ENCODE measurements at regions not wholly inside any gene's neighbourhood (a gene's known extent, or its start where the extent isn't known, plus 50 kb on each side); places are given as distances from the start of the nearest gene placed in this dataset.

DNA sequence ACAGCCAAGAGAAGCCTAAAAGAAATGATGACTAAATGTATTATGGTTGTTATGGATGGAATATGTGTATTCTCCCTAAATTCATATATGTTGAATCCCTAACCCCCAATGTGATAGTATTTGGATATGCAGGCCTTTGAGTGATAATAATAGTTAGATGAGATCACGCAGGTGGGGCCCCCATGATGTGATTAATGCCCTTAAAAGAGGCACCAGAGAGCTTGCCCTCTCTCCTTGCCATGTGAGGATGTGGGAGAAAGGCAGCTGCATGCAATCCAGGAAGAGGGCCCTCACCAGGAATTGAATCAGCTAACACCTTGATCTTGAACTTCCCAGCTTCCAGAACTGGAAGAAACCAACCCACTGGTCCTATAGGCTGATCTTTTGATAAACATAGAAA lies 190.6 kb upstream of the TCF21 start:
- no peak for DNase-seq

DNA sequence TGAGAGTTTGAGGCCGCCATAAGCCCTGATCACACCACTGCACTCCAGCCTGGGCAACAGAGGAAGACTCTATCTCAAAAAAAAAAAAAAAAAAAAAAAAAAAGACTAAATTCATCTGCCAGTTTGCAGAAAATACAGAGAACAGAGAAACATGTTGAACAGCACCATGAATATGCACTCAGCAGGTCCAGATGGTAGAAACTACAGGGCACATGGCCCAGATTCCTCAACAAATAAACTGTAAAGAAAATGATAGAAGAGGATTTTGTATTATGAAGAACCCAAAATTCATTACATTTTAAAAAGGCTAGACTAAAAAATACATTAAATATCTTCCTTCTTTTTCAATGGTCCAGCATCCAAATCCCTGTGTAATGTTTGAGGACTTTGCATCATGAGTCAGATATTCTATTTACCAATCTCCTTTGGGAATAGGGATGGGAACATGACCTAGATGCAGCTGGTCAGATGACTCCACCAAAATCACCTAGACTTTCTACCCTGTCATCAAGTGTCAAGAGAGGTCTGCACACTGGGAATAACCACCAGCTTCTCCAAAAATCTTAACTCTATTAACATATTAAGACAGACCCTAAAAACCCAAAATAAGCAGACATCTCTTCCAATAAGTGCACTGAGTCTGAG lies 189.1 kb upstream of the TCF21 start:
- no peak for DNase-seq

DNA sequence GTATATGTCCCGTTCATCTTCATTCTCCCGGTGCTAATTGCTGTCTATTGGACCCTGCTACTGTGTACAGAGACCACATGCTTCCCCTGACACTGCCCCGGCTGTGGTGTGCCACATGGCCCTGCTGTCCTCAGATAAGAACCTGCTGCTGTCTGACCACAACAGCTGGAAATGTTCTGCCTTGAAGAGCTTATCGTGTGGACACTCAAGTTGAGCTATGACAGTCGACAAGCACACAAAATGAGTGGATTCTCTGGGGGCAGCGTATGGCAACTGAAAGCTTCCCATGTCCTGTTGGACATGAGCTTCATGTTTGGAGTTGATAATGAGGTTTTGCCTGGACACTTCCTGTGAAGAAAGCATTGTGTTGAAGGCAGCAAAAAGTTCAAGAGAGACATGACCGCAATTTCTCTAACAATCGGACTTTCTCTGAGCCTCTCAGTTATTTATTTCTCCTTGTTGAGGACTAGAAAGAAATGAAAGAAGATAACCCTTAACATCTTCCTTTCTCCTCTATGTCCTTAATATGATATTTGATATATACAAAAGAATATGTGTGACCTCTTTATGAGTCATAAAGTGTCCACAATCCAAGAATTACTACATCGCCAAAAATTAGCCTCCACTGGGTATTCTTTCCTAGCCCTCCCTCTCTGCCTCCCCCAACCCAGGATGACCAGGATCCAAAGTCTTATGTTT lies 187.1 kb upstream of the TCF21 start:
- DNase-seq: no peak

DNA sequence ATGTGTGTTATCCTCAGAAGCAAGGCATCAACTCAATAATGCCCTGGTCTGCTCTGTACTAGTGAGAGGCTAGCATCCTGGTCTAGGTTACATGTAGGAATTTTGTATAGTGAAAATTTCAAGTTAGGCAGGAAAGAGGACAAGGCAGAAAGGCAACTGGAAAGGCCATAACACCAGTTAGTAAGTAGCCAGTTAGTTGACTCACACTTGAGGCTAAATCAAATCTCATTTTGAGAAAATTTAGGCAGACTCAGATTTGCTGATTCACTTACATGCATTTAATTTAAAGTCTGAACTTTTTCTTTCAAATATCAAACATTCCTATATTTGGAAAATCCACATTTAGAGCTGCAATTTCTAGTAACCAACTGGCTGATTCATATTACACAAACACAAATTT lies 184.5 kb upstream of the TCF21 start:
- no peak for DNase-seq

DNA sequence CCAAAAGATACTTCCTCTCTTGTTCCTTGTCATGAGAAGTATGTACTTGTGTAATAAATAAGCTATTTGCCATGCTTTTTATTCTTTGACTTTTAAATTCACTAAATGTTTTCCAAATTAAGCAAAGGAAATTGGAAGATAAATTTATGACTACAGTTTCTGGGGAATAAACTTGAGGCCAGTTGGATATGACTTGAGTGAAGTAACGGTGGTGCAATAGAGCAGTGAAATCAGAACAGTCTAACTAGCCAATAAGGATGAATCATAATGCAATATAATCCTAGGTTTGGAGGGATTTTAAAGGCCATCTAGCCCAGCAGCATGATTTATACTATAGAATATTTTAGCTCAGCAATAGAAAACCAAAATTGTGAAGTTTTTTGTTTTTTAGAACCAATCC lies 183.8 kb upstream of the TCF21 start:
- DNase-seq: no peak

DNA sequence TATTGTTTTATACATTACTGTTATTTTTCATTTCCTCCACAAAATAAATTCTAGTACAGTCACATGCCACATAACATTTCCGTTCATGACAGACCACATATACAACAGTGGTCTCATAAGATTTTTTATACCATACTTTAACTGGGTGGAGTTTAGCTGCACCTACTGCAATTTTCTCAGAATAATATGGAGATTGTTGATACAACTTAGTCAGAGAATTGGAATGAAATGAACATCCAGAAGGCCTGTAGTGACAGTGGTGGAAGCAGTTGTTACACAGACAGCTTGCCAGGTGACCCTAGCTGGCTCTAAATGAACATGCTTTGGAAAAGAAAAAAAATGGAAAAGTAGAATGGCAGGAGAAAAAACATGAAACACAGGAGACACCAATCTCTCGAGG lies 183.2 kb upstream of the TCF21 start:
- no peak for DNase-seq

DNA sequence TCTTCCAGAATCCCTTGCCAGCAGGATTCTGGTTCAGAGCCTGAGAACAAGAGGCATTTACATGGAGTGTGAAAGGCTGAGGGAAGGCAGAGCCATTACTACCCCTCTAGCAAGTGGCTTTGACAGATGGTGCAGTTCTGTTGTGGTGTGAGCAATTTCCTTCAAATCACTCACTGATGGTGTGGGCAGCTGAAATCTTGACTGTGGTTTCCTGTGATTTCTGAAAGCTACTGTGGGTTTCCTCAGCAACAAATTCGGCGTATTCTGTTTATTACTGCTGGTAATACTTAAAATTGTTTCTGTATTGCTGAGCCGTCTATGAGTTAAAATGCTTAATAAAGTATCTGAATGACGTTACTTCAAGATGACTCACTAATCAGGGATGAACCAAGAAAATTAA lies 181.5 kb upstream of the TCF21 start:
- DNase-seq: no peak

DNA sequence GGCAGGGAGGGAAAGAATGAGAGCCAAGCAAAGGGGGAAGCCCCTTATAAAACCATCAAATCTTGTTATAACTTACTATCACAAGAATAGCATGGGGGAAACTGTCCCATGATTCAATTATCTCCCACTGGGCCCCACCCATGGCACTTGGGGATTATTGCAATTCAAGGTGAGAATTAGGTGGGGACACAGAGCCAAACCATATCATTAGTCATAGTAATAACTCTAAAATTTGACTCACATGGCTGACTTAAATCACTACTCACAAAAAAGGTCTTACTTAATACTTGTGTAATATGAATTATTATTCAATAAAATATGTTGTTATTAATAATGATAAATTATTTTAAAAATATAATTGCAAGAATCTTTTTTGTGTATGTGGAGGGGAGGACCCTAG lies 178.1 kb upstream of the TCF21 start:
- DNase-seq: peak; percentile 6

DNA sequence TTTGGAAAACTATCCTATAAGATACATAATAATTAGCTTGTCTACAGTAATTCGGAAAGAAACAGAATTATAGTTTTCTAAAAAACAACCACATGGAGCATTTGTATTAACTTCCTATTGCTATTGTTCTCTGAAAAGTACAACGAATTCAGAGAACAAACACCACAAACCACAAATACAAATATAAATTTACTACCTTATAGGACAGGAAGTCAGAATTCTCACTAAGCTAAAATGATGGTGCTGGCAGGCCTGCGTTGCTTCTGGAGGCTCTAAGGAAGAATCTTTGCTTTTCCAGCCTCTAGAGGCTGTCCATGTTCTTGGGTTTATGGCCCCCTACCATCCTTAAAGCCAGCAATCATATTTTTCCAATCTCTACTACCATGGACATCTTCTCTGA lies 173.6 kb upstream of the TCF21 start:
- no peak for DNase-seq

DNA sequence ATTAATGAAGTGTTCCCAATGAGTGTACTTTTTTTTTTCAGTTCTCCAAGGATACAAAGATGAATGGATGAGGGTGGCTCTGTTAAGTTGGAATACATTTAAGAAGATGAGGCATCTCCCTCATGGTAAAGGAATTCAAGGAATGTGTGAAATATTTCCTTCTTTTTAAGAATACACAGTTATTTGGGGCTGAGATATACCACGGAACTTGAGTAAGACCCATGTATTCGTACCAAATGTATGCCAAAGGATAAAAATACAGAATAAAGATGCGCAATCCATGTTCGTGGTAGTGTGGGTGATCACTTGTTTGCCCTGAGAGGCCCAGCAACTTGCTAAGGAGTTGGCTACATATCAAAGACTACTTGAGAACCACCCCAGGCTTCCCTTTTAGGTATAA lies 164.2 kb upstream of the TCF21 start:
- no peak for DNase-seq

DNA sequence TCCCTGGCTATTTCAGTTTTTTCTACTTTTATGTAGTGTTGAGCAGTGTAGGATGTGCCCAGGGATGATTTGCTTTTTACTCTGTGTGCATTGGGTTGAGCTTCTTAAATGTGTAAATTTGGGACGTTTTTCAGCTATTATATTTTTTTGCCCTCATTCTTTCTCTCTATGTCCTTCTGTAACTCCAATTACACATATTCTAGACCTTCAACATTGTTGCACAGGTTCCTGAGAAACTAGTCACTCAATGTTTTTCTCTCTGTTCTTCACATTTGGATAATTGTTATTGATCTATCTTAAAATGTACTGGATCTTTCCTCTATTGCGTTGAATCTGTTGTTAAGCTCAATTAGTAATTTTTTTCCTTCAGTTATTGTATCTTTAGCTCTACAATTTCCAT lies 162.7 kb upstream of the TCF21 start:
- DNase-seq: no peak

DNA sequence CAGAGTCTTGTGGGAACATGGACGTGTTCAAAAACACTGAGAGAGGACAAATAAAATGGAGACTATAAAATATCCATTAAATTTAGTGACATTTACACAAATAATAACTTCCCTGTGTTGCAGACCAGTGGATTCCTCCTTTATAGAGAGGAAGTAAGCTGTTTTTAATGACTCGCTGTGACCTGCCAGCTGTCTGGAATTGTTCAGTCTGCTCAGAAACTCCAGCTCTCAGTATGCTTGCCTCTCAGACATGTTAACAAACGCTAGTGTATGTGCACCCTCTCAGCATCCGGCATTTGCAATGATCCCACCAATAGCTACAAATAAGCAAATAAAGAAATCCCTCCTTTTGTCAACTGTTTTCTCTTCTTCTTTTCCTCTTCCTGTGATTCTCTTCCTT lies 158.0 kb upstream of the TCF21 start:
- no peak for DNase-seq

DNA sequence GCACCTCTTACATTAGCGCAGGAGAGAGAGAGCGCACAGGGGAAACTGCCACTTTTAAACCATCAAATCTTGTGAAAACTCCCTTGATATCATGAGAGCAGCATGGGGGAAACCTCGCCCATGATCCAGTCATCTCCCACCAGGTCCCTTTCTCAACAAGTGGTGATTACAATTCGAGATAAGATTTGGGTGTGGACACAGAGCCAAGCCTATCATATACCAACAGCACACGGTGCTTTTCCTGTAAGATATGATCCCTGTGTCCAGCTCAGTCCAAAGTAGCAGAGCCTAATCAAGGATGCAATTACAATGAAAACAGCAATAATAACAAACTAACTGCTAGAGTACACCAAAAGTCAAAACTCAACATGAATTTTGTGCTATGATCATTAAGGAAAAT lies 148.7 kb upstream of the TCF21 start:
- no peak for DNase-seq

DNA sequence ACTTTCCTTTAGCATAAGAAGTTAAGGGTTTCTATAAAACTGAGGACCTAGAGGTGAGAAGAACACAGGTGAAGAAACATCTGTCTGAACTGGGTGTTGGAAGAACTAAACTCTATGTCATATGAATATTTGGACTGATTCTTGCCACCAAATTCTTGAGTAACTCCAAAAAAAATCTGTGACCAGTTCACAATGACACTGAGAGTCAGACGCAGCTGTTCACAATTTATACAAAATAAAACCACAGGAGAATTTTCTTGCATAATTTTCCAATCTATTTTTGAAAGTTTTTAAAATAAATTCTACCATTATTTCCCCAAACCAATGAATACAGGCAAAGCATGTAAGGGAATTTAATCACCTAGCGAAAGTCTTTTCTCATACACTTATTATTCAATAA lies 148.1 kb upstream of the TCF21 start:
- DNase-seq: no peak

DNA sequence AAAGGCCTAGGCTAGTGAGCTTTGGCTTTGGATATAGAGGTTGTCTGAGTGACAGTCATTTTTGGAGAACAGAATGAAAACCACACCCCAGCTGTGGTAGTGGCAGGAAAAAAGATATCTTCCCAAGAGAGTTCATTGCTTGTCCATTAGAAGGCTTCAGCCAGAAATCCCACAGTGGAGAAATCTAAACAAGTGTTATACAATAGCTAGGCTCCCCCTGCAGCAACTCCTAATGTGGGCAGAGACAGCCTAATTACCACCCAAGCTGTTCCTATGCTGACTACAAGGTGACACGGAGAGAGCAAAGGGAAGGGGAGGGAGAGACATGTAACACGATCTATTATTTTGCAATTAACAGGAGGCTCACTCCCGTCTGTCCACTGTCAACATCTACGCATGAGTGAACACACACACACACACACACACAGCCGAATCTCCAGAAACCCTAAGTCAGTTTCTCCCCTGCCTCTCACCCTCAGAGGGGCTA lies 147.5 kb upstream of the TCF21 start:
- DNase-seq: no peak

DNA sequence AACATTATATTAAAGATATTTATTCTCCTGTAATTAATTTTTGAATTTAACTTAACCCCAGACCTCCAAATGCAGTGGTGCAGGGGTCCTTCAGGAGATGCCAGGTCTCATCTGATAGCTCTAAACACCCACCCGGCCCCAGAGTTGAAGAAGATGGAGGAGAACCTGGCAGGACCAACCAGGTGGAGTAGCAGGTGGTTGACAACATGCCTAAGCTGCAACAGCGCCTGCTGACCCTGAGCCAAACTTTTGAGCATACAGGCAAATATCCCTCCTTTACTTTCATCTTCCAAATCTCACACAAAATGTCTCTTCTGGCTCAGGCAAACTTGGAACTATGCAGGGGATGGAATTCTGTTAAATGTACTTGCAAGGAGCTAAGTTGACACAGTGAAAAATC lies 145.3 kb upstream of the TCF21 start:
- no peak for DNase-seq

DNA sequence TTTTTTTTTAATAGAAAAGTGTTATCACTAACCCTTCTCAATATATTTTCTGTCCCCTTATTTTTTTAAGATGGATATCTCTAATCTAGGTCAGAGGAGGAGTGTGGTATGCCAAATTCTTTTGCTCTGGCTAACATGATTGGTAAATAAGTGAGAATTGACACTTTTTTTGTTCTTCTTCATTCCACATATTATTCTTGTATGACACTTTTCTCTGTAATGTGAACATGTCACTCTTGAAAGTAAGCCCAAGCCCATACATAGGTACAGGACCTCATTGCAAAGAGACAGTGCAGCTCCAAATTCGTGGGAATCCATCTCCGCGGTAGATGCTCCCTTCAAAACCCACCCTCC lies 142.5 kb upstream of the TCF21 start:
- no peak for DNase-seq

DNA sequence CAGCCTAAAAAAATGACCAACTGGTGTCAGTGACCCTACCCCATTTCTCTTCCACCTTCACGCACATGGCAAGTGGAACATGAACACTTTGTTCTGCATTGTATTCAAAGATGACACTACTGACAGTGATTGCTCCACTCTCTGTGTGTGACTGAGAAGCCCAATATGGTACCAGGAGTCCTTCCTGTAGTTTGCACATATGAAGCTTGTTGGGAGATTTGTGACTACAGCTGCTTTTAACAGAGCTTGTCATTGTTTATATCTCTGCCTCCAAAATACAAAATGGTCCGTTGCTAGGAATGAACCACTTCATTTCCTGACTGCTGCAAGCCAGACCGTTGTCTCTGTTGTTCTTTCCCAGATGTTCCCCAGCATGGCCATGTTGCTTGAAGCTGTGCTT lies 140.3 kb upstream of the TCF21 start:
- DNase-seq: no peak

DNA sequence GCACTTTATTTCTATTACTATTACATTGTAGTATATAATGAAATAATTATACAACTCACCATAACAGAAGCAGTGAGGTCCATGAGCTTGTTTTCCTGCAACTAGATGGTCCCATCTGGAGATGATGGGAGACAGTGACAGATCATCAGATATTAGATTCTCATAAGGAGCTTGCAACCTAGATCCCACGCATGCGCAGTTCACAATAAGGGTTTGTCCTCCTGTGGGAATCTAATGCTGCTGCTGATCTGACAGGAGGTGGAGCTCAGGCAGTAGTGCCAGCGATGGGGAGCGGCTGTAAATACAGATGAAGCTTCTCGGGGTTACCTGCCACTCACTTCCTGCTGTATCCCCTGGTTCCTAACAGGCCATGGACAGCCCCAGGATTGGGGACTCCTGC lies 139.5 kb upstream of the TCF21 start:
- DNase-seq: no peak

DNA sequence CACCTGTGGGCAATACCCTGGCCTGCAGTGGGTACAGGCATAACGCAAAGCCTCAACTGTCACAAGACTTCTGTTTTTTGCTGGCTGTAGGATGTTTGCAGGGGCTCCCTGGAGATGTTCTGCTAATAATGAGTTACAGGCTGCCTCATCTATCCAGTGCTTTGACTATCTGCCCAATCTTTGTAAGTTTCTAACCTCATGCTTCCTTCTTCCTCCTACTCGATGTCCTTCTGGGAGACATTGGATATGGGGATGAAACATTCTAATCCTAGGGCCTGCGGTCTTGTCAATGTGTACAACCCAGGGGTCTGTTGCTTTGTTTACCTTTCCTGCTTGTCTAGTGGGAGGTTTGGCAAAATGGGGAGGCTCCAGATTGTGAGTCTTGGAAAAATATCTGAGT lies 136.8 kb upstream of the TCF21 start:
- no peak for DNase-seq

DNA sequence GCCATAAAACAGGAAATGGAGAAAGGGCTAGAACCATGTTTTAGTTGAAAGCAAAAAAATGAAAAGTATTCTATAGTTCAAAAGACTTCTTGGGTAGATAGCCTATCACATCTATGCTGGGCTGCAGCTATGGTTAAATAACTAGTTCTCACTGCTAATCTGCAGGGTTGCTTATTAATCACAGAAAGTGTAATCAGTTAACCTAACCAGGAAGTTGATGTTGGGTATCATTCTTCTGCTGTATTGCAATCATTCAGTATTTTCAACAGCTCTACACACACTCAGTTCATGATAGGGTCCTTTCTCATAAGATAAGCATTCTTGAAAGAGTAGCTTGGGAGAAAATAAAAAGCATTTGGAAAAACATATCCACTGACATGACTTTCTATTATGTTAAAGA lies 135.2 kb upstream of the TCF21 start:
- no peak for DNase-seq

DNA sequence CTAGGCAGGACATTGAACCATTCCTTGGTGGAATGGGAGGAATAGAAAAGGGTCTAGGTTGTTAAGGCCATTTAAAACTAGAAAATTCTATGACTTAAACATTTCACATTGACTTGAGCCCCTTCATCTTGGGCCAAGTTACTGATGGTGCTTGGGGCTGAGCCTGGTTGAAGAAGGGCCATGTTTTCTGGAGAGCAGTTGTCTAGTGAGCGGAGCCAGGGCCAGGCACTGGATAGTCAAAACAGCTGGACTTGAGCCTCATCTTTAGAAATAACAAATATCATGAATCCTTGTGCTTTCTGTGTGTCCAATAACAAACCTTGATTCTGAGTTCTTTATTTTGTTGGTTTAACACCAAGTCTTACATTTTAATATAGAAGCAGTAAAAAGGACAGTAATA lies 134.6 kb upstream of the TCF21 start:
- no peak for DNase-seq

DNA sequence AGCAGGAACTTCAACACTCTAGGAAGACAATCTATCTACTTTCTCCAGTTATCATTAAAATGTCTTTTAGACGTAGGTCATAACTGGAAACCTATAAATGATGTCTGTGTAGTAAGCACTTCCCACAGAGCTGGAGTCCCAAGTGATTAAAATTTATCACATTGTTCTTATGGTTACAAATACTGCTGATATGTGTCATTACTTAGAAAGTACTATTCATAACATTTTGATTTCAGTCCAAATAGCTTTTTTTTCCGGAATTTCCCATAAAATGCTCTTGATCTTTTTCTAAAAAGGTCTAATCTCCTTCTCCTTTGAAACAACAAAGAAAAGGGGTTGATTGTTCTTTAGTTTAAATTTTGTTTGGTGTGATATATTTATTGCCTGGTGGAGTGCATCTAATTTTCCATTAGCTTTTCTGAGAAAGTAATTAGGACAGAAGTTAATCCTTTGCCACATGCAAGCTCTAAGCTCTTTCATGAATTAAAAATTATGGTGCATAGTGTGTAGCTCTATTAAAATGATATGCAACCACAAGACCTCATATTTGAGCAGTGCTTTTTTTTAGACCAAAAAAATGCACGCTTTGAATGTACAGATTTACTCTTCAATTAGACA lies 132.7 kb upstream of the TCF21 start:
- no peak for DNase-seq

DNA sequence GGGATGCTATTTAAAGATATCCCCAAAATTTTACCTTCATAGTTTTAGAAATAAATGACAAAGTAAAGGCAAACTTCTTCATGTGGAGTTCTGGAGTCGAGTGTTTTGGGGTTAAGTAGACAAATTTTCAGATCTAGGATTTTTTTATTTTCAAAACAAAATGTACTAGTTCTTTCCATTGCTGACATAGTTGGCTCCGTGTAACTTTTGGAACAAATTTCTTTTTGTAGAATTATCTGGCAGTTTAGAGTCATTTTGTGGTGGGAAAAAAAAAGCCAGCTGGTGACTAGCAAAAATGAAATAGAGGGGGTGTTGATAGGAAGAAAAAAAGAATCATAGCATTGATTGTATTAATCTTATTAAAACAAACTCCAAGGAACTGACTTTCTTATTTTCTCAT lies 131.6 kb upstream of the TCF21 start:
- DNase-seq: no peak

DNA sequence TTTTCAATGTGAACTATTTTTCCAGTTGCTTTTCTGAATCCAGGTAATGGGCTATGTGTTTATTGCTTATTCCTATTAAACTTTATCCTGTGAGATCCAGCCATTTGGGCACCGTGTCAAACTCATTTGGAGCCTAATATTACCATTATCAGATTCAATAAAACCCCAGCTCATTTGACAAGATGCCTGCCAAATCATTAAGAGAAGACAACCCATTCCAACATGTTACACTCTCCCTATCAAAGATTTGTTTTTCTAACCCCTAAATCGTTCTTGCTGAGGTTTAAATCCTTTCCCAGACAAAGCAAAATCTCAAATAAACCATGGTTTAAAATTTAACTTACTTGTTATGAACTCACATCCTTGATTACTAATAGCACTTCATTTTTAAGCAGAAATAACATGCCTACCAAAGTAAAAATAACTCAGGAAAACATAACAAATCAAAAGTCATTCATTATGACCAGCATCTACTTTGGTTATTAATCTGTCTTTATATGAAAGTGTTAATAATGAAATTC lies 130.0 kb upstream of the TCF21 start:
- DNase-seq: no peak
